H9 (cell line): ENCODE measurements at regions not wholly inside any gene's neighbourhood (a gene's known extent, or its start where the extent isn't known, plus 50 kb on each side); places are given as distances from the start of the nearest gene placed in this dataset.

Experiments used
- DNase-seq: peaks from one replicate; pipeline ENCODE4 v3.0.0-alpha.2; 2017
- H2AFZ ChIP-seq: one replicate; pipeline ENCODE4 v1.6.1; 2013; ENCODE audit warnings: mild to moderate bottlenecking, low read length, control low read depth, moderate library complexity
- H2AK5ac ChIP-seq: 2 replicates; pipeline ENCODE4 v1.6.1; 2013; ENCODE audit warnings: low read length, control low read depth, mixed read lengths; ENCODE audit not compliant: insufficient read length
- H2BK120ac ChIP-seq: one replicate; pipeline ENCODE4 v1.6.1; 2013; ENCODE audit warnings: low read depth, mild to moderate bottlenecking, low read length, control low read depth, inconsistent platforms; ENCODE audit not compliant: poor library complexity, severe bottlenecking
- H2BK12ac ChIP-seq: 2 replicates; pipeline ENCODE4 v1.6.1; 2013; ENCODE audit warnings: low read length, control low read depth, mixed read lengths, low read depth; ENCODE audit not compliant: insufficient read length
- H2BK15ac ChIP-seq: 2 replicates; pipeline ENCODE4 v1.6.1; 2013; ENCODE audit warnings: low read depth, low read length, control low read depth
- H2BK20ac ChIP-seq: one replicate; pipeline ENCODE4 v1.6.1; 2013; ENCODE audit warnings: low read depth, mild to moderate bottlenecking, low read length, control low read depth, inconsistent platforms; ENCODE audit not compliant: poor library complexity, severe bottlenecking
- H2BK5ac ChIP-seq: 2 replicates; pipeline ENCODE4 v1.6.1; 2013; ENCODE audit warnings: low read length, control low read depth, mixed read lengths; ENCODE audit not compliant: insufficient read length
- H3K14ac ChIP-seq: 2 replicates; pipeline ENCODE4 v1.6.1; 2013; ENCODE audit warnings: low read length, control low read depth; ENCODE audit not compliant: insufficient read depth
- H3K18ac ChIP-seq: 2 replicates; pipeline ENCODE4 v1.6.1; 2013; ENCODE audit warnings: low read depth, mild to moderate bottlenecking, mixed read lengths, low read length, control low read depth; ENCODE audit not compliant: insufficient read length
- H3K23ac ChIP-seq: 2 replicates; pipeline ENCODE4 v1.6.1; 2013; ENCODE audit warnings: low read length, control low read depth, mixed read lengths, low read depth; ENCODE audit not compliant: insufficient read length
- H3K23me2 ChIP-seq: 2 replicates; pipeline ENCODE4 v1.6.1; 2013; ENCODE audit warnings: low read depth, mild to moderate bottlenecking, mixed read lengths, low read length, control low read depth; ENCODE audit not compliant: insufficient read length, poor library complexity, severe bottlenecking
- H3K27ac ChIP-seq: 2 replicates; pipeline ENCODE4 v1.5.1; 2013; ENCODE audit warnings: low read length, control low read depth, mixed read lengths, low read depth; ENCODE audit not compliant: insufficient read length
- H3K27me3 ChIP-seq: 2 replicates; pipeline ENCODE4 v1.6.1; 2013; ENCODE audit warnings: low read length, control low read depth, inconsistent platforms; ENCODE audit not compliant: insufficient read depth
- H3K4ac ChIP-seq: 2 replicates; pipeline ENCODE4 v1.6.1; 2013; ENCODE audit warnings: low read depth, mild to moderate bottlenecking, control low read depth, inconsistent platforms, low read length, moderate library complexity
- H3K4me1 ChIP-seq: 2 replicates; pipeline ENCODE4 v1.6.1; 2013; ENCODE audit warnings: low read length, control low read depth, inconsistent platforms; ENCODE audit not compliant: insufficient read depth
- H3K4me2 ChIP-seq: 2 replicates; pipeline ENCODE4 v1.6.1; 2013; ENCODE audit warnings: low read length, control low read depth, mixed read lengths; ENCODE audit not compliant: insufficient read length, insufficient read depth
- H3K56ac ChIP-seq: 2 replicates; pipeline ENCODE4 v1.6.1; 2013; ENCODE audit warnings: low read depth, mild to moderate bottlenecking, mixed read lengths, low read length, control low read depth; ENCODE audit not compliant: insufficient read length
- H3K79me1 ChIP-seq: 2 replicates; pipeline ENCODE4 v1.6.1; 2013; ENCODE audit warnings: low read depth, mild to moderate bottlenecking, moderate library complexity, low read length, control low read depth, inconsistent platforms; ENCODE audit not compliant: insufficient read depth, poor library complexity, severe bottlenecking
- H3K79me2 ChIP-seq: 2 replicates; pipeline ENCODE4 v1.6.1; 2013; ENCODE audit warnings: low read length, control low read depth, inconsistent platforms; ENCODE audit not compliant: insufficient read depth
- H3K9ac ChIP-seq: 2 replicates; pipeline ENCODE4 v1.6.1; 2013; ENCODE audit warnings: low read length, control low read depth, mixed read lengths; ENCODE audit not compliant: insufficient read length; ENCODE audit errors: extremely low read depth
- H3K9me3 ChIP-seq: one replicate; pipeline ENCODE4 v1.6.1; 2013; ENCODE audit warnings: low read depth, low read length, inconsistent platforms; ENCODE audit not compliant: control insufficient read depth
- H3T11ph ChIP-seq: one replicate; pipeline ENCODE4 v1.6.1; 2013; ENCODE audit warnings: mild to moderate bottlenecking, low read length, control low read depth, inconsistent platforms
- H4K20me1 ChIP-seq: one replicate; pipeline ENCODE4 v1.6.1; 2013; ENCODE audit not compliant: control insufficient read depth, insufficient read length, insufficient read depth
- H4K5ac ChIP-seq: 2 replicates; pipeline ENCODE4 v1.6.1; 2013; ENCODE audit warnings: low read depth, mild to moderate bottlenecking, mixed read lengths, low read length, control low read depth; ENCODE audit not compliant: insufficient read length
- H4K8ac ChIP-seq: replicated peaks from 2 replicates; pipeline ENCODE4 v1.6.1; 2013; ENCODE audit warnings: low read length, control low read depth, mixed read lengths, low read depth; ENCODE audit not compliant: insufficient read length
- H4K91ac ChIP-seq: 2 replicates; pipeline ENCODE4 v1.6.1; 2013; ENCODE audit warnings: low read depth, mild to moderate bottlenecking, moderate library complexity, mixed read lengths, low read length, control low read depth; ENCODE audit not compliant: insufficient read length
- H3K27ac Mint-ChIP-seq, 3 experiments: 2 replicates in 2 of 3; 3 replicates in 1 of 3; pipeline ENCODE4 v1.8.0; 2020 to 2021; ENCODE audit warnings: mixed read lengths in 3 of 3, mild to moderate bottlenecking in 1 of 3, moderate library complexity in 1 of 3
- H3K27me3 Mint-ChIP-seq: 2 replicates; pipeline ENCODE4 v1.8.0; 2021; ENCODE audit warnings: low read depth, mild to moderate bottlenecking, moderate library complexity, mixed read lengths
- H3K36me3 Mint-ChIP-seq, 3 experiments: 2 replicates in 2 of 3; 3 replicates in 1 of 3; pipeline ENCODE4 v1.8.0; 2020 to 2021; ENCODE audit warnings: low read depth in 3 of 3, mixed read lengths in 3 of 3; ENCODE audit not compliant: insufficient read depth in 1 of 3
- H3K4me1 Mint-ChIP-seq, 2 experiments: 2 replicates each; pipeline ENCODE4 v1.8.0; 2020; ENCODE audit warnings: mixed read lengths in 2 of 2
- H3K4me3 Mint-ChIP-seq, 2 experiments: 2 replicates in 1 of 2; 3 replicates in 1 of 2; pipeline ENCODE4 v1.8.0; 2020 to 2021; ENCODE audit warnings: mild to moderate bottlenecking in 2 of 2, mixed read lengths in 2 of 2, moderate library complexity in 1 of 2
- H3K9me3 Mint-ChIP-seq, 2 experiments: 2 replicates in 1 of 2; 3 replicates in 1 of 2; pipeline ENCODE4 v1.8.0; 2020; ENCODE audit warnings: mild to moderate bottlenecking in 2 of 2, mixed read lengths in 2 of 2, moderate library complexity in 1 of 2
- WGBS: extraction: QIAGEN DNeasy Blood & Tissue Kit; methylation state at CpG from one replicate; pipeline ENCODE4 v1.1.7; 2013; ENCODE audit warnings: missing lambda C conversion rate, low lambda C conversion rate, mixed read lengths; ENCODE audit not compliant: insufficient read length; ENCODE audit errors: extremely low coverage; 5-methylcytosine and 5-hydroxymethylcytosine counted together
- TF ChIP-seq, protein P1 (sequence below): fragments of 200-600 bp; sonication (generic); conservative IDR thresholded peaks from 3 replicates; pipeline ENCODE4 v1.8.0; 2021; ENCODE audit warnings: antibody characterized with exemption, mild to moderate bottlenecking

DNA sequence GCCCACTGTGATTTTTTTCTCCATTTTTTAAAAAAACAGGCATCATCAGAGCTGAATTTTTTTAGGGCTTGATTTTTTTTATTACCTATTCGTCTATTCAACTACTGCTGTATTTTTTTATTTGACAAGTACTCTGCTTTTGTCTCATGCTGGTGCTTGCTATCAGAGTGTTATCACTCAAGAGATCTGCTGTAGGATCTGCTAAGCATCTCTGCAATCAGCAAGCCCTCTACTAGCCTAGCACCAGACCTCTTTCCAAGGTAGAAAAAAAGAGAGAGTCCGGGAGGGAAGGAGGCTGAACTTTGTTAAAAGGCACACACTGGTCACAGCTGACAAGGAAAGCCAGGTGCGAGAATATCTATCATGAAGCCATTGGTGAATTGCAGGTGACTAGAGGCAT, 413.8 kb upstream of the CCNH start:
- Mint-ChIP-seq H3K4me1 (peaks cover 4% of the 10 kb centered on the region in 2 experiments; a peak in 3 of 4 replicates), H3K27ac (no peak overlapping the region), H3K9me3 (peaks cover 2 to 10% of the 10 kb centered on the region in 2 experiments; a peak in 3 of 5 replicates), H3K27me3 (no peaks in the 10 kb centered on the region), H3K4me3 (no peak overlapping the region), H3K36me3 (peaks cover 0 to 9% (median 2%) of the 10 kb centered on the region in 3 experiments; a peak in 3 of 7 replicates)
- H3K27ac ChIP-seq, result no peak overlapping the region
- no peak overlapping the region for H2BK120ac ChIP-seq
- H4K20me1 ChIP-seq, result no peaks in the 10 kb centered on the region
- H3K9ac ChIP-seq, result no peak overlapping the region
- DNase-seq, result no peak
- TF ChIP-seq, protein P1, sequence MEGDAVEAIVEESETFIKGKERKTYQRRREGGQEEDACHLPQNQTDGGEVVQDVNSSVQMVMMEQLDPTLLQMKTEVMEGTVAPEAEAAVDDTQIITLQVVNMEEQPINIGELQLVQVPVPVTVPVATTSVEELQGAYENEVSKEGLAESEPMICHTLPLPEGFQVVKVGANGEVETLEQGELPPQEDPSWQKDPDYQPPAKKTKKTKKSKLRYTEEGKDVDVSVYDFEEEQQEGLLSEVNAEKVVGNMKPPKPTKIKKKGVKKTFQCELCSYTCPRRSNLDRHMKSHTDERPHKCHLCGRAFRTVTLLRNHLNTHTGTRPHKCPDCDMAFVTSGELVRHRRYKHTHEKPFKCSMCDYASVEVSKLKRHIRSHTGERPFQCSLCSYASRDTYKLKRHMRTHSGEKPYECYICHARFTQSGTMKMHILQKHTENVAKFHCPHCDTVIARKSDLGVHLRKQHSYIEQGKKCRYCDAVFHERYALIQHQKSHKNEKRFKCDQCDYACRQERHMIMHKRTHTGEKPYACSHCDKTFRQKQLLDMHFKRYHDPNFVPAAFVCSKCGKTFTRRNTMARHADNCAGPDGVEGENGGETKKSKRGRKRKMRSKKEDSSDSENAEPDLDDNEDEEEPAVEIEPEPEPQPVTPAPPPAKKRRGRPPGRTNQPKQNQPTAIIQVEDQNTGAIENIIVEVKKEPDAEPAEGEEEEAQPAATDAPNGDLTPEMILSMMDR, result no peak
- no peaks in the 10 kb centered on the region for H3K9me3 ChIP-seq
- H3T11ph ChIP-seq, result no peak overlapping the region
- no peak overlapping the region for H2AK5ac ChIP-seq
- H3K23me2 ChIP-seq, result no peaks in the 10 kb centered on the region
- H2BK12ac ChIP-seq, result no peak overlapping the region
- H4K8ac ChIP-seq, result no peak overlapping the region
- WGBS, result no CpG with 5 or more reads among the region's 3 CpGs
- H3K4me1 ChIP-seq, result no peaks in the 10 kb centered on the region; the same call in none of the 2 replicates
- H3K4me2 ChIP-seq, result no peak overlapping the region
- no peak overlapping the region for H2AFZ ChIP-seq
- no peaks in the 10 kb centered on the region for H3K79me2 ChIP-seq
- H2BK15ac ChIP-seq, result no peak overlapping the region
- no peak overlapping the region for H3K14ac ChIP-seq
- H2BK20ac ChIP-seq, result no peak overlapping the region
- H3K79me1 ChIP-seq, result no peaks in the 10 kb centered on the region
- no peak overlapping the region for H2BK5ac ChIP-seq
- no peaks in the 10 kb centered on the region for H3K27me3 ChIP-seq
- no peak overlapping the region for H3K23ac ChIP-seq
- H3K18ac ChIP-seq, result no peak overlapping the region
- H3K4ac ChIP-seq, result no peak overlapping the region
- no peak overlapping the region for H4K5ac ChIP-seq
- no peak overlapping the region for H3K56ac ChIP-seq
- H4K91ac ChIP-seq, result no peak overlapping the region
